NCI-H345 (cell line): ENCODE measurements at regions not wholly inside any gene's neighbourhood (a gene's known extent, or its start where the extent isn't known, plus 50 kb on each side); places are given as distances from the start of the nearest gene placed in this dataset.
"Not testable (repeated sequence)": the region's sequence is repeated elsewhere in the genome, so short reads cannot be mapped to it uniquely, and the experiment has no call there.

Experiments used
- DNase-seq: peaks from one replicate; lab custom pipeline; 2025; lab: John Stamatoyannopoulos, UW

DNA sequence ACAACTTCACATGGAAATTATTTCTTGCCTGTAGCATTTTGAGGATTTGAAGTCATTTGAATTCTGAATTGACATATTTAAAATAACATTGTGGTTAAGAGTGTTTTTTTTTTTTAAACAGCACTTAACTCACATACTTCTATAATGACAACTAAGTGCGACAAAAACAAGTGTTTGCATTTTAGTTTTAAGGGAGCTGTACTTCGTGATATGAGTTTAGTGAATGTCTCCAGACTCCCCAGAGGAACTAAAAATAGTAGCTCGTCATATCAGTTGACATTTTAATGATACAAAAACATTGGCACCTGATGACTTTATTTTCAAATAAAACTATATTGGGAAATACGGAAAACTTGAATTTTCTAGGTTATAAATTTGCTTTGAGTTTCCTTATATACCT, 389.6 kb upstream of the MON1B start:
- no peak for DNase-seq

DNA sequence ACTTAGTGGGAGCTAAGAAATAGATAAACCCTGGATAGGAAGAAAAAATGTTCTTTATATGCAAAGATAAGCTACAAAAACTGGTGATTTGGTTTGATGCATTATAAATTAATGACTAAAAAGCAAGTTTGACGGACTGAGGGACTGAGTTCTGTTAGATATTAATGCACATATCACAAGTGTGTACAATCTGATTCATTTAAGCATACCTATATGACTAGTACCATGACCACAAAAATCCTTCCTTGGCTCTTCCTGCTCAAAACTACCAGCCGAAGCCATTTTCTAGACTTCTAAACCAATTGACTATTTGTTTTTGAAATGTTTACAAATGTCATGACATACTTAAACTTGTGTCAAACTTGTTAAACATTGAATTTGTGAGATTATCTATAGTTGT, 374.5 kb upstream of the MON1B start:
- no peak for DNase-seq

DNA sequence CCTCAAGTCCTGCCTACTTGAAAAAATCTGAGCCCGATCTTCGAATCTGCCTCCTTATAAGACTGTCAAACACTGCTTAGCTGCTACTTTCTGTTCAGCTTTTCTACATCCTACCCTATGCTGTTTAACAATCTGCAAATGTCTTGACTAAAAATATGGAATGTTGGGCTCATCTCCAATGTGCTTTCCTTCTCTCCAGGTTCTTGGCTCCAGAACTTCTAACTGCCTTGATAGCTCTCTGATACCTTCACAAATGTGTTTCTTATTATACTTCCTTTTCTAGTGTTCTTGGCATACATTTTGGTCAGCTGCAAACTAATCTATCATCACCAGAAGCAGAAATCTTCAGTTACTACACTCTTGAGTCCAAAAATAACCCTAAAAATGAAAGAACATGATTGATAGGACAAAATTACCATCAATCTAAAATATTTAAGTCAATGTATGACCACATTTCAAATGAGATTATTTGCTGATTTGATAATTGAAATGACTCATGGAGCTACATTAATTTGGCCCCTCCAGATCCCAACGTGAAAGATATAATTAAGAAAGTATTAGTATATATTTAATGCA, 372.3 kb upstream of the MON1B start:
- DNase-seq: no peak

DNA sequence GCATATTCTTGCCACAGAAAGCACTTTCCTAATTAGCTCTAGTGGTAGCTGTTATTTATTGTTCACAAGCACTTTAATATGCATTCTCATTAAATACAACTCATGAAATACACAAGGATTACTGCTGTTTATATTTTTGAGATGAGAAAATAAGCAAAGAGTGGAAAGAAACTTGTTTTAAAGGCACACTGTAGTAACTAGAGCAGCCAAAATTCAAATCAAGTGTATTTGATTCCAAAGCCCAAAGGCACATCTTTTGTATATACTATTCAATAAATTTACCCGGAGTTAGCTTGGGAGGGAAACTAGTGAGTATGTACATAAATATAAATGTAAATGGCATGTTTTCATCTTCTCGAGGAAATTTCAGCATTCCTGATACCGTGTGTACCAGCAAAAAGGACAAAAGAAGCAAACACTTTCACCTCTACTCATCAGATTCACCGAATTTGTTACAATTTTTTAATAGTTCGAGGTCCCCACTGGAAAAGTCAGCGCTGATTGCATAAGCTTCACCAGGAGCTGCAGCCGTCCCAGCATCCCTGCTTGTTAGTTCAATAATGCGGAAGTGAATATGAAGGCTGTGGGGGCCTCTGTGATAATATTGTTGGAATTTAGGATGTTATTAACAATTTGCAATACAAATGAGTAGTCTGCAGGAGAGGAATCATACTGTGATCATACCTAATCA, 371.6 kb upstream of the MON1B start:
- no peak for DNase-seq

DNA sequence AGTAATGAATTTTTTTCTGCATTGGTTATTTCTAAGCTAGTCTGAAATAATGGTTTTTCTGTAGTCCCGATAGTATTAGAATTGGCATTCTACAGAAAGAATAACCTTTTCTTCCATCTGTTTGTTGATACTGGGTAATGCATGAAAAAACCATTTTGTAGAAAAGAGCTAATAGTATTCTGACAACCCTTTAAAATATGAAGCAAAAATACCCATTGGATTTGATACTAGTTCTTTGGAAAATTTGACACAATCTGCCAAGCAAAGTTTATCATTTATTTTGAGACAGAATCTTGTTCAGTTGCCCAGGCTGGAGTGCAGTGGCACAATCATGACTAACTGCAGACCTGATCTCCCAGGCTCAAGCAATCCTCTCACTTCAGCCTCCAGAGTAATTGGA, 366.8 kb upstream of the MON1B start:
- DNase-seq: no peak

DNA sequence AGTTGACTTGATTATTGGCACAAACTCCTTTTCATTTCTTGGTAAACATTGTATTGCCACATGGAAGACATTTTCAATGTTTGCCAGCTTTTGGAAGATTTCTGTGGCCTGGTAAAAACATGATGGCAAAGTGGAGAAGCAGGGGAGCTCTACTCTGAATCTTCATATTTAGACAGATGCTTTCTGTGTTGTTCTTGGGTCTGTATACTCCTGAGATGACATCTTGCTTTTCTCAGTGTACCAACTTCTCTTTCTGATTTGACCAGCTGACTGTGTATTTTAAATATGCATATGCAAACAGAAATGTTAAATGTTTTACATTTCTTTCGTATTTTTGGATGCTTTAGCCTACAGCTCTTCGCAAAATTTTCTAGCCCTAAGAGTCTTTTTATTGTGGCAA, 366.2 kb upstream of the MON1B start:
- no peak for DNase-seq

DNA sequence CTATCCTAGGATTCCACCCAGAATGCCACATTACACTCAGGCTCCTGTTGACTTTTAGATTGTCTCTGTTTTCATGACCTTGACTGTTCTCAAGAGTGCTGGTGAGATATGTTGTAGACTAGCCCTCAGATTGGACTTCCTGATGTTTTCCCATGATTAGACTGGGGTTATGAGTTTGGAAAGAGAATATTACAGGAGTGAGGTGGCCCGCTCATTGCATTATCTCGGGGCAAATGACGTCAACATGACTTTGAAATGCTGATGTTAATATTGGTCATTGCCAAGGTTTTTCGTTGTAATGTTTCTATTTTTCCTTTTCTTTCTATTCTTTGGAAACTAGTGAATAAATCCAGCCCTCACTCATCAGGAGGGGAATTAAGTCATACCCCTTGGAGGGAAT, 355.7 kb upstream of the MON1B start:
- no peak for DNase-seq

DNA sequence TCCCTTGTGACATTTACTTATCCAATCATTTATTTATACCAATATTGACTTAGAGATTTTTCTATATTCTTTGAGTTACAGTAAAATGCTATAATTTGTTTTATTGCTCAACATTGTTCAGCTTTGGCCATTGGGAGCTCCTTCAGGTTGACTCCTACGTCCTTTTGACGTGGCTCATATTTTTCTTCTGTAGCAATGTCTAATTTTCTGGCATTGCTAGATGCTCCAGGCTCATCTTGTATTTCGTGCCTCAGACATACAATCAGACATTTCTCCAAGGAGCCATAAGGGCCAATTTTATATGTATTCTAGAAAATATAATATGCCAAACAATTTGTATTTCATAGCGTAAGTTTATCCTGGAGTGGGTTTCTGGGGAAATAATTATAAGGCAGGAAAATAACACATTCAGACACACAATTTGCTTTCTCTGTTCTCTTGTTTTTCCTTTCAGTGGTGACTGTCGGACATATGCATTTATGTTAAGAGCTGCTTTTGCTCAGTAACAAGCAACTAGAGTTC, 355.1 kb upstream of the MON1B start:
- DNase-seq: no peak

DNA sequence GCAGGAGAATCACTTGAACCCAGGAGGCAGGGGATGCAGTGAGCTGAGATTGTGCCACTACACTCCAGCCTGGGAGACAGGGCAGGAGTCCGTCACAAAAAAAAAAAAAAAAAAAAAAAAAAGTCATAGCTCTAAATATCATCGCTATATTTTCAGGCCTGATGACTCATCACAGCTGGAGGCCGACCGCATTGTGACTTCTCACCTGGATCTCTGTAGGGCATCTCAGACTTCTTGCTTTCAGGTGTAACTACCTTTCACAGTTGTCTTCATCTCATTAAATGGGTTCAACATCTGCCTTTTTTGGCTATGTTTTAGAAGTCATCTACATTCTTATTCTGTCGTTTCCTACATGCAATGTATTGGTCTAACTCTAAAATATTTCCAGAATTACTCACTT, 353.1 kb upstream of the MON1B start:
- no peak for DNase-seq

DNA sequence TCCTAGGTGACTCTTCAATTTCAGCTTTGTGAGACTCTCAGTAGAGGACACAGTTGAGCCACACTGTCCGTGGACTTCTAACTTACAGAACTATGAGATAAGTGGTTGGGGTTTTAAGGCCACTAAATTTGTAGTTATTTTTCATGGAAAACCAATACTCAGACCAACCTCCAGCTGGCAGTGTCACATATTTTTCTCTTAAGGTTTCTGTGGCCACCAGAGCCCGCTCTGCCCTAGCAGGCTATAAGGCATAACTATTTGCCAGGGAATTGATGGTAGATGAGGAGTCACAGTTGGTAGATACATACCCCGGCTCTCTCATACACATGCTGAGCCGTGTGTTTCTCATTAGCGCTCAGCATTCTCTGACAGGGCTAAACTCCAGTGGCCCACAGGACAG, 336.8 kb upstream of the MON1B start:
- DNase-seq: no peak

DNA sequence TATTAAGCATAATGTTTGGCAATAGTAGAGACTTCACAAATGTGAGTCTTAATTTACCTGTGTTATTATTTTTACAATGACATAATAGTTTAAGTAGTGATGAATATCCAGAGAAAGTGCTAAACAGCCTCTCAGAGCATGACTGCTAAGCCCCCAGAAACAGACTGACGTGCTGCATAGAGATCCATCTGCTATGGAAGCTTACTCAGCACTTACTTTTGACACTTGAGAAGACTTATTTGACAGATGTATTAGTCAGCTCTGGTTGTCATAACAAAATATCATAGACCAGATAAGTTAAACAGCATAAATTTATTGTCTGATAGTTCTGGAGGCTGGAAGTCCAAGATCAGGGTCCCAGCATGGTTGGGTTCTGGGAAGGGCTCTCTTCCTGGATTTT, 334.9 kb upstream of the MON1B start:
- DNase-seq: no peak

DNA sequence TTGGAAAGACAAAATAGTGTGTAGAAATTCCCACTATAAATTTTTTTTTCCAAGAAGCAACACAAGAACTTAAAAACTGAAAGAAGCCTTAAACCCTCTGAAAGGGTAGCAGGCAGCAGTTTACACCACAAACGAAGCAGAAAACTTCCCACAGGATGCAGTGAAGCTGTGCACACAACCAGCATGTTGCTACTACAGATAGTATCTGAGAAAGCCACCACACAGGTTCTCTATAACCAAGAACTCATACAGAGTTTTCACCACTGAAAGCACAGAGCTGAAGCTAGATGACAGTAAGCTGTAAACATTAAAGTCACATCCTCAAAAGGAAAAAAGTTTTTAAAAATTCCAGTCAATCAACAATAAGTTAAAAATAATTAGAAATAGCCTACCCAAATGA, 333.6 kb upstream of the MON1B start:
- no peak for DNase-seq

DNA sequence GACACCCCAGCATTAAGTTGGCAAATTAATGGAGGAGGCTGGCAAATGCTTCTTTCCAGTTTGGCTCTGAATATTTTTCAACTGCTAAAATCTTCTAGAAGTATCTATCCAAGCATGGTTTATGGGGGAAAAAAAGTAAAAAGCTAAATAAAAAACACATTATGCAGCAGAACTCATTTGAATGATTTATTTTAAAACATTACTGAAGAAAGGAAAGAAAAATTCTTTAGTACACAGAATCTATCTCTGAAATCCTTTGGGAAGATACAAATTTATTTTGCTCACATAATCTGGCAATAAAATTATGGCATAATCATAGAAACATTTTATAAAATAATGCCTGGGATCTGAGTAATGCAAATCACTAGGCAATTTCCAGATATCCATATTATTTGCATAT, 328.1 kb upstream of the MON1B start:
- DNase-seq: no peak

DNA sequence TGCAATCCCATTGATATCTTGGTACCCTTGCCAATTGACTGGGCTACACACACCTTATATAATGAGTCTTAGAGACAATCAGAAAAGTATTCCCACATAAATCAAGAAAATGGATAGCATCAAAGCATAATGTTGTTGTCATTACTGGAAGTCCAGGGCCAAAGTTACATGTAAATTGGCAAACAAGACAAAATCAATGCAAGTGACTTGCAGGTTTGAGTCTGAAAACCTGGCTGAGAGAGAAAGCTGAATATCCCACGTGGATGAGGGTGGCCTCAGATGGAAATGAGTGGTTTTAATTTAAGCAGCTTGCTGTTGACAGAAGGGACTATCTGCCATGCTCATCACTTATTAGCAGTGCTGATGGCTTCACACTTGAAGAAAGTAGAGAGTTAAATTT, 324.0 kb upstream of the MON1B start:
- DNase-seq: no peak

DNA sequence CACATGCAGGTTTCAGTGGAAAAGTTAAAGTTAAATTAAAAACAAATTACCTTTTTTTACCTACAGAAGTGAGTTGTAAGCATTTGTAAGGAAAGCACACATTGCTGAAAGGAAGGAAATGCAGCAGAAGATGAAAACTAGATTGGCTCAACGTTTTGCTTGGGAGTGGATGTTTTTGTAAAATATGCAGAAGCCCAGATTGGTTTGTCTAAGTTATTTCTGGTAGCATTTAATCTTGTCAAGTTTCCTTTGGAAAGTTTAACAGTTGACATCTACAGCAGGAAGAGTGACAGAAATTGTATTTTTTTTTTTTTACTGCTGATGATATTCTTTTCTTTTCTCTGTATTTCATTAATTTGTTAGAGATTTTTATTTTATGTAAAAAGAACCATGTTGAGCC, 315.1 kb upstream of the MON1B start:
- no peak for DNase-seq

DNA sequence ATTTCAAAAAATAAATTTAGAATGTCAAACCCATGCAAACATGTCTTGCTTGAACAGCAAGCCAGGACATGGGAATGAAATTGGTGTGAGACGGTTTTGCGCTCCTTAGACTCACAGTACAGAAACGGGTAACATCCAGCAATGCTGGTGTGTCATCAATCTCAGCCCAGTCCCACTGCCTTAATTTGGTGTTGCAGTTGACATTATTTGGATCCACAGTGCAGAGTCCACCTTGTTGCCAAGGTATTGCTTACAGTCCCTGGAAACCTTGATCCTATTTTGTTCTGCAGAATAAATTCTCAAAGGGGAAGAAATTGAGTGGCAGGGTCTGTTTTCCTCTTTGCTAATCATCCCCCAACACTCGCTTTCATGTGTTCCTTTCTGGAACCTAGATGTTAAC, 311.6 kb upstream of the MON1B start:
- no peak for DNase-seq

DNA sequence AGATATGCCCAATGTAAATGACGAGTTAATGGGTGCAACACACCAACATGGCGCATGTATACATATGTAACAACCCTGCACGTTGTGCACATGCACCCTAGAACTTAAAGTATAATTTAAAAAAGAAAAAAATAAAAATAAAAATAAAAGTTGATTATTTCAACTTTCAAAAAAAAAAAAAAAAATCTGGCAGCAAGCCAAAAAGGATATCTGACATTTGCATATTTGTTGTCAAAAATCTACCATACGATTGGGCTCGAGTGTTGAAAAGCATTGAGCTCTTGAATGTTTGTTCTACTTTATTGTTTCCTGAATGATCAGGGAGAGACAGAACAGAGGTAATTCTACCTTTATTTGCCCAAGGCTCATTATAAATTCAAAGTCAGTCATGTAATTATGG, 310.5 kb upstream of the MON1B start:
- not testable (repeated sequence) for DNase-seq

DNA sequence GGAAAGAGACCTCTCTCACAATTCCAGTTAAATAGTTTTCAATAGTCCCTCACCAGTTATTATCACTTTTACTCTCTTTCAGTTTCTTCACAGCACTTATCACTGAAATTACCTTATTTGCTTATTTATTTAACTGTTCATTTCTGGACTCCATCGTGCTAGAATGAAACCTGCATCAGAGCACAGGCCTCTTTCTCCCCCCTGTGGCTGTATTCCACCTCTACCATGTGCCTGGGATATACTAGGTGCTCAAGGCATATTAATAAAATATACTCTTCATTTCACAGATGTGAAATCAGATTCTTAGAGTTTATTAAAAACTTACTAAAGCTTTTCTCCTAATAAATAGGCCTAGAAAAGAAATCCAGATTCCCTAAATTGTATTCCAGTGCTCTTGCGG, 308.9 kb upstream of the MON1B start:
- no peak for DNase-seq

DNA sequence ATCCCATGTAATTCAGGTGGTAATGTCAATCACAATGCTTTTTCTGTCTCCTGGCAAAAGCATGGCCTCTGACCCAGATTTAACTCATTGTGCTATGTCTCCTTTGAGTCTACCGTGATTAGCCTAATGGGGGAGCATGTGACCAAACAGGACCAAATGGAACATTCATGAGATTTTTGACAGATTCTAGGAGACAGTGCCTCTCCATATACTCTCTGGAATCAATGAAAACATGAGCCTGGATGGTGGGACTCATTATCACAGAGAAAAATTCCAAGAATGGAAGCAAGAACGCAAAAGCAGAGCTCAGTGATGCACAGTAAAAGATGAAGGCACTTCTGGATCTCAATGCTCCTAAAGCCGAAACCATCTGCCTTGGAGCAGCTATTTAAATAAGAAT, 307.9 kb upstream of the MON1B start:
- no peak for DNase-seq

DNA sequence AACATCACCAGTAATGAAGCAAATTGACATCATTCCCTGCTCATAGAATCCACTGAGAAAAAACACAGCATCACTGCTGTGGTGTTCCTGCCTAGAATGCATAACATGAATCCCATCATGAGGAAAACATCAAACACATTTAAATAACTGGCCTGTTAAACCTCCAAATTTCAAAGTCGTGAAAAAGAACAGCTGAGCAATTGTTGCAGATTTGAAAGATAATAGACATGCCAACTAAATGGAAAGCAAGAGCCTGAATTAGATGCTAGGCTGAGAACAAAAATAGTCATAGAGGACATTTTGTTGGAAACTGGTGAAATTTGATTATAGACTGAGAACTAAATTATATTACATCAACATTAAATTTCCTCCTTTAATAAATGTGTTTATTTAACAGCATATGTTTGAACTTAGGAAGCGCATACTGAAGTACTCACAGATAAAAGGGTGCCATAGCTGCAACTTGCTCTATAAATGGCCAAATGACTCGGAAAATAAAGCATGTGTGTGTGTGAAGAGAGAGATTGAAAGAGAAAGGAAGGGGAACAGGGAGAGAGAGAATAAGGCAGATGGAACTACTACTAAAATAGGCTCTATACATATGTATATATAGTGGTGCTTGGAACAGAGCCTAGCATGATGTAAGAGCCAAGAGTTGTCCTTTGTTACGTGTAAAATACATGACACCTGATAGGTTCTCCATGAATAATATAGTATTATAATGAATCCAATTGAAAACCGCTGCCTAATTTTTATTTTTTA, 305.0 kb upstream of the MON1B start:
- DNase-seq: no peak

DNA sequence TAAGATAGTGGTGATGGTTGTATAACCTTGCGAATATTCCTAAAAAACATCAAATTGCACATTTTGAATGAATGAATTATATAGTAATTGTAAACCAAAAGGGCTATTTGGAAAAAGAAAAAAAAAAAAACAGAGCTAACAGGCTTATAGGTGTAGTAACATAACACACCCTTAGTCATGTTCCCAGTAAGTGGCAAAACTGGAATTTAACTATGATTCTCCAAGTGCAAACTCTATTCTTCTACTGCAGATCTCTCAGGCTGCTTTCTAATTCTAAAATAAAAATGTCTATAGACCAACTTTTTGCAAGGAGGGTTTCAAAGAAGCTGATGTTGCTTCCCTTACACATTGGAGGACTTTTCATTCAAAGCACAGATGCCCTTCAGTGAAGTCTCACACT, 293.2 kb upstream of the MON1B start:
- no peak for DNase-seq

DNA sequence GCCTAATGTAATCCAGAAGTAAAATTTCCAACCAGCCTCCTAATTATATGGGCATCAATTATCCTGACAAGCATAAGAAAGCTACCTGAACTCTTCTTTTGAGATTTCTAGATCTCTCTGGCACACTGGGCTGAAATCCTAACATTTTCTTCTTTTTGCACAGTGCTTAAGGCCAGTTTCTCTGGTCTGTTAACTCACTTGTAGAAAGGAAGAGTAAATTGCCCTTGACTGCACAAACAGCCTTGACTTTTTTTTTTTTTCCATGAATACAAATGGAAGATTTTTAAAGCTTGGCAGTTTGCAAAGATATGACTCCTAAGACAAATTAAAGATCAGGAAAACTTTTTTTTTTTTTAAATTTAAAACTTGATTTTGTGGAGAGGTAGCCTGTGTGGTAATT, 291.2 kb upstream of the MON1B start:
- DNase-seq: no peak
